CD4-positive, alpha-beta memory T cell (primary cell): ENCODE measurements at regions not wholly inside any gene's neighbourhood (a gene's known extent, or its start where the extent isn't known, plus 50 kb on each side); places are given as distances from the start of the nearest gene placed in this dataset.
A peak's percentile ranks its signal among the peaks of the same experiment; 100 is the strongest.

Source experiments
- CTCF ChIA-PET: fragments of 350-600 bp; sonication (Branson Sonifier 250); formaldehyde crosslinking; loops from one replicate; lab custom pipeline; 2021; ENCODE audit warnings: inconsistent platforms; ENCODE audit not compliant: partially characterized antibody; lab: Charles Lee
- POLR2A ChIA-PET: fragments of 350-600 bp; sonication (Branson Sonifier 250); formaldehyde crosslinking; loops from one replicate; lab custom pipeline; 2021; ENCODE audit not compliant: partially characterized antibody; lab: Charles Lee
- DNase-seq, 5 donors: peaks; one replicate each; pipeline versions ENCODE4 v3.0.0 to v3.0.0-alpha.2; 2020 to 2022; ENCODE audit warnings: mixed read lengths in 1 of 5
- H3K27ac ChIP-seq: one replicate; pipeline ENCODE4 v1.7.0; 2013; ENCODE audit warnings: low read depth, low read length
- H3K27me3 ChIP-seq: 2 replicates; pipeline ENCODE4 v1.7.0; 2013; ENCODE audit warnings: mild to moderate bottlenecking, low read length, moderate library complexity; ENCODE audit not compliant: insufficient read depth
- H3K36me3 ChIP-seq: 2 replicates; pipeline ENCODE4 v1.7.0; 2013; ENCODE audit warnings: mild to moderate bottlenecking, low read length, moderate library complexity; ENCODE audit not compliant: insufficient read depth
- H3K4me1 ChIP-seq: 2 replicates; pipeline ENCODE4 v1.7.0; 2013; ENCODE audit warnings: mild to moderate bottlenecking, low read length, moderate library complexity; ENCODE audit not compliant: insufficient read depth
- H3K4me3 ChIP-seq, 2 donors: one replicate each; pipeline ENCODE4 v1.7.0; 2013; ENCODE audit warnings: low read length in 2 of 2, mild to moderate bottlenecking in 1 of 2
- H3K9me3 ChIP-seq, 2 donors: one replicate each; pipeline ENCODE4 v1.7.0; 2013; ENCODE audit warnings: low read length in 2 of 2, control low read depth in 1 of 2; ENCODE audit not compliant: control insufficient read depth in 1 of 2
- H3K27ac Mint-ChIP-seq, 7 donors: one replicate each; pipeline ENCODE4 v1.8.0; 2020 to 2021; ENCODE audit warnings: mixed read lengths in 7 of 7, mild to moderate bottlenecking in 6 of 7, inconsistent platforms in 3 of 7, moderate library complexity in 3 of 7
- H3K27me3 Mint-ChIP-seq, 2 donors: one replicate each; pipeline ENCODE4 v1.8.0; 2020 to 2021; ENCODE audit warnings: mixed read lengths in 2 of 2
- H3K36me3 Mint-ChIP-seq, 2 donors: one replicate each; pipeline ENCODE4 v1.8.0; 2020 to 2021; ENCODE audit warnings: mixed read lengths in 2 of 2, inconsistent platforms in 1 of 2, mild to moderate bottlenecking in 1 of 2
- H3K4me1 Mint-ChIP-seq, 4 donors: one replicate each; pipeline ENCODE4 v1.8.0; 2020 to 2021; ENCODE audit warnings: mixed read lengths in 4 of 4, mild to moderate bottlenecking in 1 of 4
- H3K4me3 Mint-ChIP-seq, 8 donors: one replicate each; pipeline ENCODE4 v1.8.0; 2020 to 2021; ENCODE audit warnings: mixed read lengths in 8 of 8, mild to moderate bottlenecking in 7 of 8, moderate library complexity in 6 of 8, inconsistent platforms in 3 of 8
- H3K9me3 Mint-ChIP-seq, 8 donors: one replicate each; pipeline ENCODE4 v1.8.0; 2020 to 2021; ENCODE audit warnings: mixed read lengths in 8 of 8, mild to moderate bottlenecking in 5 of 8, inconsistent platforms in 3 of 8, moderate library complexity in 1 of 8
- intact Hi-C: fragments of 100-400 bp; cut with micrococcal nuclease; formaldehyde crosslinking; loops from one replicate; pipeline ENCODE4 v1.15.1; 2023

DNA sequence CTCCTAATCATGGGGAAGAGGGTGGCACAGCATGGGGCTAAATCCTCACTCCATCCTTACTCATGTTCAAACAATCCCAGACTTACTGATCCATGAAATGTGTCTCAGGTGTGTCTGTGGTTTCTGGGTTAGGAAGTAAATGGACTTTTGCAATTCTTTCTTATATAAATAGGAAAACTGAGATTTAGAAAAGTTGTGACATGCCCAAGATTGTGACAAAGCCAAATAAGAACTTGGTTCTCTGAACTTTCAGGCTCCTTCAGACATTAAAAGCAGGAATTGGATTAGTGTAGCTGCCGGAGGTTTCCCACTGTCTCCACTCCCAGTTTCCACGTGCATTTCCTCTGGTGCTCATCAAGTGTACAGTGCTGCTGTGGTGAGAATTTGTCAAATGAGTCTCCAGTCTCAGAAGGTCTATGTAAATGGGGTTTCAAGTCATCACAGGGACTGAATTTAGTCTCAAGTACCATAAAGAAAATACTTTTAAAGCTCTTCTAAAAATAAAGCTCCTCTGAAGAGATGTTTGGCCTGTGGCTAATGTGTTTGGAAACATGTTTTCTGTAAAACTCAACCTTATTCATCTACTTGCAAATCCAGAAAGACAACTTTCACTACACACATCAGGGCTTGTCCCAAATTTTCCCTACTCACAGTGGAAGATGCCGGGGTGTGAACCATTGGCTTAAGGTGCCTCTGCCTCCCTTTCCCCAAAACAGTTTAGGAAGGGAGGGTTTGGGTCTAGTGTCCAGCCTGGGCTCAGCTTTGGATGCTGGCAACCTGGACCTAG, 115.2 kb downstream of the NGF start:
- H3K4me1 ChIP-seq, result no peaks in the 10 kb centered on the region
- no peaks in the 10 kb centered on the region for H3K36me3 ChIP-seq
- DNase-seq, result no peak
- ChIA-PET POLR2A (no interaction called here), CTCF (no interaction called here)
- no peak overlapping the region for H3K4me3 ChIP-seq
- Mint-ChIP-seq H3K4me1 (no peaks in the 10 kb centered on the region), H3K9me3 (peaks cover 0 to 3% (median 0%) of the 10 kb centered on the region in 8 donors), H3K27ac (no peak overlapping the region), H3K36me3 (no peaks in the 10 kb centered on the region), H3K4me3 (no peak overlapping the region), H3K27me3 (peaks cover 2 to 13% of the 10 kb centered on the region in 2 donors)
- intact Hi-C loops, result no loop called here
- H3K27me3 ChIP-seq, result no peaks in the 10 kb centered on the region
- H3K27ac ChIP-seq, result no peak overlapping the region
- H3K9me3 ChIP-seq, result no peaks in the 10 kb centered on the region

GRCh38 chr1:115220340-115221270, 117.4 kb downstream of the NGF start:
- H3K9me3 ChIP-seq, result no peaks in the 10 kb centered on the region
- ChIA-PET CTCF (no interaction called here), POLR2A (no interaction called here)
- Mint-ChIP-seq H3K4me3 (peak overlapping the region in 1 of 8 donors; percentile 15), H3K4me1 (no peaks in the 10 kb centered on the region), H3K9me3 (peaks cover 0 to 3% (median 0%) of the 10 kb centered on the region in 8 donors), H3K27ac (no peak overlapping the region), H3K36me3 (no peaks in the 10 kb centered on the region), H3K27me3 (peaks cover 2 to 15% of the 10 kb centered on the region in 2 donors)
- intact Hi-C loops, result no loop called here
- H3K4me3 ChIP-seq, result no peak overlapping the region
- H3K4me1 ChIP-seq, result no peaks in the 10 kb centered on the region
- no peaks in the 10 kb centered on the region for H3K36me3 ChIP-seq
- DNase-seq, result no peak
- no peak overlapping the region for H3K27ac ChIP-seq
- no peaks in the 10 kb centered on the region for H3K27me3 ChIP-seq

GRCh38 chr1:115219927-115220326, 118.1 kb downstream of the NGF start:
- intact Hi-C loops, result no loop called here
- H3K36me3 Mint-ChIP-seq, result no peaks in the 10 kb centered on the region
- H3K27ac ChIP-seq, result no peak overlapping the region
- H3K9me3 ChIP-seq, result no peaks in the 10 kb centered on the region
- CTCF ChIA-PET, result no interaction called here
- no peak overlapping the region for H3K4me3 Mint-ChIP-seq
- POLR2A ChIA-PET, result no interaction called here
- H3K4me1 Mint-ChIP-seq, result no peaks in the 10 kb centered on the region
- peaks cover 2 to 15% of the 10 kb centered on the region in 2 donors for H3K27me3 Mint-ChIP-seq
- no peak overlapping the region for H3K27ac Mint-ChIP-seq
- no peak overlapping the region for H3K4me3 ChIP-seq
- no peak for DNase-seq
- H3K36me3 ChIP-seq, result no peaks in the 10 kb centered on the region
- no peaks in the 10 kb centered on the region for H3K4me1 ChIP-seq
- no peaks in the 10 kb centered on the region for H3K27me3 ChIP-seq
- H3K9me3 Mint-ChIP-seq, result peaks cover 0 to 3% (median 0%) of the 10 kb centered on the region in 8 donors

GRCh38 chr1:115218699-115219098, 119.3 kb downstream of the NGF start:
- Mint-ChIP-seq H3K9me3 (peaks cover 0 to 3% (median 0%) of the 10 kb centered on the region in 8 donors), H3K27me3 (peaks cover 2 to 15% of the 10 kb centered on the region in 2 donors), H3K4me1 (no peaks in the 10 kb centered on the region), H3K27ac (no peak overlapping the region), H3K4me3 (no peak overlapping the region), H3K36me3 (no peaks in the 10 kb centered on the region)
- Histone ChIP-seq H3K9me3 (no peaks in the 10 kb centered on the region), H3K4me1 (no peaks in the 10 kb centered on the region), H3K27ac (no peak overlapping the region), H3K4me3 (no peak overlapping the region), H3K36me3 (no peaks in the 10 kb centered on the region), H3K27me3 (no peaks in the 10 kb centered on the region)
- intact Hi-C loops, result no loop called here
- DNase-seq, result no peak
- CTCF ChIA-PET, result no interaction called here
- POLR2A ChIA-PET, result interaction anchor here (0.6 kb wide), 1 partner anchor 1731 kb away, joined by 3 read pairs; no protein-coding TSS in a partner anchor

DNA sequence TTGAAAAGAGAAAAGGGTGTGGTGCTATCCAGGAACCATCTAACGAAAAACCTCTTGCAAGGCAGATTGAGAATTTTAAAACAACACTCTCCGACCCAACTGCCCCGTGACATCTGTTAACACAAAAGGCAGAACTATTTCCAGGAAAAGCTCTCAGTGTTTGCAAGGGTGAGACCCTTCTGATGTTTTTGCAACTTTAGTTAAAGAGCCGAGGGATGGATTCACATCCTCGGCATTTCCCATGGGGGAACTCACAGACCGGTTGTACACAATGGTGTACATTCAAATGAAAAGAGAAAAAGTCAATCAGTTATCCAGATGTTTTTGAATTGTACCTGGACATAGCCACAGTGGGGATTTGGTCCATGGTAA, 120.0 kb downstream of the NGF start:
- H3K27ac ChIP-seq, result no peak overlapping the region
- ChIA-PET POLR2A (no interaction called here), CTCF (no interaction called here)
- no peaks in the 10 kb centered on the region for H3K36me3 ChIP-seq
- no peaks in the 10 kb centered on the region for H3K9me3 ChIP-seq
- Mint-ChIP-seq H3K27ac (no peak overlapping the region), H3K36me3 (no peaks in the 10 kb centered on the region), H3K4me1 (no peaks in the 10 kb centered on the region), H3K27me3 (peaks cover 2 to 15% of the 10 kb centered on the region in 2 donors), H3K4me3 (no peak overlapping the region), H3K9me3 (peaks cover 0 to 3% (median 0%) of the 10 kb centered on the region in 8 donors)
- H3K4me1 ChIP-seq, result no peaks in the 10 kb centered on the region
- no peak overlapping the region for H3K4me3 ChIP-seq
- DNase-seq, result no peak
- no peaks in the 10 kb centered on the region for H3K27me3 ChIP-seq
- intact Hi-C loops, result no loop called here

GRCh38 chr1:115217150-115218033, 120.7 kb downstream of the NGF start:
- Histone ChIP-seq H3K9me3 (no peaks in the 10 kb centered on the region), H3K4me3 (no peak overlapping the region), H3K4me1 (no peaks in the 10 kb centered on the region), H3K27me3 (no peaks in the 10 kb centered on the region), H3K36me3 (no peaks in the 10 kb centered on the region), H3K27ac (no peak overlapping the region)
- peaks cover 2 to 15% of the 10 kb centered on the region in 2 donors for H3K27me3 Mint-ChIP-seq
- no peaks in the 10 kb centered on the region for H3K4me1 Mint-ChIP-seq
- POLR2A ChIA-PET, result no interaction called here
- no peak overlapping the region for H3K4me3 Mint-ChIP-seq
- CTCF ChIA-PET, result no interaction called here
- peaks cover 0 to 3% (median 0%) of the 10 kb centered on the region in 8 donors for H3K9me3 Mint-ChIP-seq
- intact Hi-C loops, result no loop called here
- H3K36me3 Mint-ChIP-seq, result no peaks in the 10 kb centered on the region
- DNase-seq, result no peak
- H3K27ac Mint-ChIP-seq, result no peak overlapping the region
